ENCODE measurements at regions not wholly inside any gene's neighbourhood (a gene's known extent, or its start where the extent isn't known, plus 50 kb on each side); places are given as distances from the start of the nearest gene placed in this dataset.

- DNase-seq: no peak
Observed at GRCh38 chr5:3542769-3543168, 52.9 kb upstream of the IRX1 start.

DNA sequence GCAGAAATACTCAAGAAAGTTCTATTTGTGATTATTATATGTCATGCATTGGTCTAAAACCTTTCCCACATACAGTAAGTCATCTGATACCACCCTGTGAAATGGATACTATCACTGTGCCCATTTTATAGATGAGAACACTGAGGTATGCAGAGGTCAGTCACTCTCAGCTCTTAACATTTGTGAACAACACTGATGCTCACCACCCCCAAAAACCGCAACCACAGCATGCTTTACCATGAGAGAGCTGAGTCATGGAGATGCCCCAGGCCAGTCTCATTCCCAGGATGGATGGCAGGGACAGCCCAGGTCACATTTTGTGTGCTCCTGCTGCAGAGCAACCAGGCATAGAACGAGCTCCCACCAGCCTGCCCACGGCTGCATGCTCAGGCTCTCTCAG, 53.5 kb upstream of the IRX1 start:
- no peak for DNase-seq

DNA sequence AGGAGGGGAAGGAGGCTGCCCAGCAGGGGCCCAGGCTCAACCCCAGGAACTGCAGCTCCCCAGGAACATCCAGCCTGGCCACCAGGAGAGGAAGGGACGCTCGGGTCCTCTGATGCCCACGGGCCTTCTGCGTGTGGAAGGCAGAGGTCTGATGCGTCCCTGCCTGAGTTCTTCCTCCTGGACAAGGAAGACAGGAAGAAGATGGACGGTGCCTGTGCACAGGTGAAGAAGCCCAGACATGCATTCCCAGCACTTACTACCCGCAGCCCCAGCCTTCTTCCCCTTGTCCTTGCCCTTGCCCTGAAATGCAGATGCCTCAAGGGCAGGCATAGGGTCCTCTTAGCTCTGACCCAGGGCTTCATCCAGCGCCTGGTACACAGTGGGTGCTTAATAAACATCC, 56.7 kb upstream of the IRX1 start:
- no peak for DNase-seq

DNA sequence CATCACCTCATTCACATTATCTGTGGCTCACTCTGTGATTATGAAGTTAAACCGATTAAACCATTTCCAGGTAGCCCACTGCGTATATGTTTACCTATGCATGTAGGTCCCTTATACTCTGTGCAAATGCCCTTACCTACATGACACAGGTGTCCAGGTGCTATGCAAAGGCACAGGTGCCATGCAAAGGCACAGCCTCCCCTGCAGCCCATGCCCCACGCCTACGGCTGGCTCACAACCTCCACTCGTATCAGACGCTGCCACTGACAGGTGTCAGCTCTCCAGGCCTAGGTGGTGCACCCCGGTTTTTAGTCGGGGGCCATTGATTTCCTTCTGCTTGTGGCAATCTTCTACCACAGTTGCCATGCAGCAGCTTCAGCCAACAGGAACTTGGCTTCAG, 57.7 kb upstream of the IRX1 start:
- no peak for DNase-seq

DNA sequence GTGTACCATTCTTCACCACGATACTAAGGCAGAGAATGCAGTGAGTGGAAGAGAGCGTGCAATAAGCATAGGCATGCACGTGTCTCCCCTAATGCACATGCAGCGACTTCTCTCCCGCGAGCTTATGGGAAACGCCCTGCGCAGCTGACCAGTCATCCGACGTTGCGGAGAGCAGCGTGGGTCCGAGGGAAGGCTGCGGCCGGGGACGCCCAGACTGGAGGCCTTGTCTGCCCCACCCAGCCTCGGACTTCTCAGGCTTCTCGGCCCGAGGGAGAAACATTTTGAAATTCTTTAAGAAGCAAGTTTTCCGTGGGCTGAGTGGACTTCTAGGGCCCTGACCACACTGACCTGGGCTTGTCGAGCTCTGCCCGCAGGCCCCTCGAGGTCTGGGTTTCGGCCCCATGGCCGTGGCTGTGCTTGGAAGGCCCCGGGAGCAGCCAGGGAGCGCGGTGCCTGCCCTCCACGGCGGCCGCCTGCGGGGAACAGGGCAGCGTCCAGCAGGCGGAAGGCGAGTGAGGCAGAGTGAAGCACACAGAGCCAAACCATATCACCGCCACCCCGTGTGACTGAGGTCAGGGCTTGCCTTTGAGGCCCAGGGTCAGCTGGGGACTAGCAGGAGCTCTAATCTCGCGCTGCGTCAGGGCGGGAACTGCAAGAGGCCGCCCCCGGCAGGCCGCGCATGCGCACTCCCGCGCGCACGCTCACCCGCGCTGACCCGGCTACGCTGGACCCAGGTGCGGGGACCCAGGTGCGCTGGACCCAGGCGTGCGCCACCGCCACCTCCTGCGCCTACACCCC, 60.0 kb upstream of the IRX1 start:
- no peak for DNase-seq

DNA sequence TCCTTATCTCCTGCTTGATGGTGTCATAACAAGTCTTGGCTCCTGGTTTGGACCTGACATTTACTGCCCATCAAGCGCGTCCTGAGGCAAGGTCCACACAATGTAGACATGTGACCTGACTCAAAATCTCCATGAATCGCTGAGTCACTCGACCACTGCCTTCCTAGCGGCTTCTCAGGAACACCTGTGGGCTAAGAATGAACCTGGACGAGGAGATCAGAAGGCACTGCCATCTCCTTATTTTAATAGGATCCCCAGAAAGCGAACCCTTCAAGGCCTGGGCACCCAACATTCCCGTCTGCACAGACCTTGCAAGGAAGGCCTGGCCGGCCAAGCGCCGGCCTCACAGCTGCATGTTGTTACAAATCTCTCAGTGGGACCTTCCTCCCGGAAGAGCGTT, 60.6 kb upstream of the IRX1 start:
- DNase-seq: no peak

GRCh38 chr5:3531320-3531986, 64.2 kb upstream of the IRX1 start:
- DNase-seq: no peak

DNA sequence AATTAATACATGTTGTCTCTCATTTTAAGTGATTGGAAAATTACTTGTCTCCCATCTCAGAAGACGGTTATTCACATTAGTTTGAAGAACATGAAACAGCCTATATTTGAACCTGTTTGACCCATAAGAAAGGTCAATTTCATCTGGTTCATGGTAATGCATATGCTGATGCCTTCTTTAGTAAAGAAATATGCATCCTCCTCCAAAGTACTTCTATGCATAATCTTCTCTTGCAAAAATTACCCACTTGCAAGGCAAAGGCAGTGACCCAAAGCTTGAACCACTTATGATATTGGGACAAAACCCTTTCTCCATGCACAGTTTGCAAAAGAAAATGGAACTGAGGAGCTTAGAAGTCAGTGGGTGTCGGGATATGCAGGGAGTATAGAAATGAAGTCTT, 65.4 kb upstream of the IRX1 start:
- no peak for DNase-seq

GRCh38 chr5:3526551-3527185, 69.0 kb upstream of the IRX1 start:
- DNase-seq: no peak

- no peak for DNase-seq
Observed at GRCh38 chr5:3522491-3522890, 73.1 kb upstream of the IRX1 start.

GRCh38 chr5:3518576-3518975, 77.1 kb upstream of the IRX1 start:
- no peak for DNase-seq

- no peak for DNase-seq
Observed at GRCh38 chr5:3518051-3518450, 77.6 kb upstream of the IRX1 start.

GRCh38 chr5:3517348-3517747, 78.3 kb upstream of the IRX1 start:
- DNase-seq: no peak

- DNase-seq: no peak
Observed at GRCh38 chr5:3512361-3513095, 83.1 kb upstream of the IRX1 start.

GRCh38 chr5:3511934-3512333, 83.7 kb upstream of the IRX1 start:
- no peak for DNase-seq

- no peak for DNase-seq
Observed at GRCh38 chr5:3511519-3511918, 84.1 kb upstream of the IRX1 start.

DNA sequence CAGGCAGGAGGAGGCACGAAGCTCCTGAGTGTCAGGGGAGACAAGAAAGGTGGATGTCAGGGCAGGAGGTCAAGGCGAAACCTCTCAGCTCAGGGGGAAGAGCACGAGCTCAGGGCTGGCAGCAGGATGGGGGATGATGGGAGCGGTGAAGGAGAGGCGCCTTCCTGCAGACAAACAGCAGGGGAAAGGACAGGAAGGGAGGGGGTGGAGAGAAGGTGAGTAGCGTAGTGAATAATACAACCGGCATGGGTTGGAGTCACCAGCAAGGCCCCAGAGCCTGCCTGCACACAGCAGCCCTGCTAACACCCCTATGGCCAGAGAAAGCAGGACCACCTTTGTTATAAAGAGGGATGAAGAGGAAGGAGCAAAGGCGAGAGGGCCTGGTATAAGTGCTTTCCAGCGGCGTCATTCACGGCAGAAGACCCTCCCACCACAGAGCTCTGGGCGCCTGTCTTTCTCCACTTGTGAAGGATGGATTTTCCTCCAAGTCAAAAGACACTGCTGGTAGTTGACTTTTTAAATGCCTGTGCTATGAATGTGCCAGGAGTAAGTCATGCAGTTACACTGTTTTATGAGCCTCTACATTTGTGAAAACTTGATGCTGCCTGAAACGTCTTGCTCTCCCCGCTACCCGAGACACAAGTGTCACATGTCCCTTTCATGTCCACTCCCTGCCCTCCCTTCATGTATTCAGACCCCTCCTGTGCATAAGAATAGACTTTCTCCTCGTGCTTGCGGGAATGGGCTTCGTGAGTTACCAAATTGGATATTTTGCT, 84.8 kb upstream of the IRX1 start:
- DNase-seq: no peak

GRCh38 chr5:3509290-3509689, 86.3 kb upstream of the IRX1 start:
- DNase-seq: no peak

- DNase-seq: no peak
Observed at GRCh38 chr5:3508395-3508794, 87.2 kb upstream of the IRX1 start.

GRCh38 chr5:3490957-3491507, 104.6 kb upstream of the IRX1 start:
- DNase-seq: no peak

GRCh38 chr5:3489239-3489843, 106.3 kb upstream of the IRX1 start:
- DNase-seq: no peak

- DNase-seq: no peak
Observed at GRCh38 chr5:3484836-3485235, 110.8 kb upstream of the IRX1 start.
